ENCODE measurements at regions not wholly inside any gene's neighbourhood (a gene's known extent, or its start where the extent isn't known, plus 50 kb on each side); places are given as distances from the start of the nearest gene placed in this dataset.

- no peak for DNase-seq (ENCODE audit: low read depth)
Observed at GRCh38 chr3:116639641-116640040, 69.9 kb upstream of the TUSC7 start.

DNA sequence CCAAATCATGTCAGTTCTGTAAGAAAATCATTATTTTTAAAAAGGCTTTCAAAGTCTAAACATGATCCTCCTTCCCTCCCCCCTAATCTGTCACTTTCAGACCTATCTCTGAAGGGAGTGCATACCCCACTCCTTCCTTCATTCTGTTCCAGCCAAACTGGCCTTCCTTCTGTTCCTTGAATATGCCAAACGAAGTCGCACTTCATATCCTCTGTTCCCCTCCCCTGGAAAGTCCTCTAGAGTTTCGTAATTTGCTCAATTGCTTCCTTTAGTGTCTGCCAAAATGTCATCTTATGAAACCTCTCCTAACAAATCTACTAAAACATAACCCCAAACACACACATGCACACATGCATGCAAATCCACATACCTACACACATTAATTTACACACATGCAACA, 69.5 kb upstream of the TUSC7 start:
- DNase-seq (ENCODE audit: low read depth), result no peak

DNA sequence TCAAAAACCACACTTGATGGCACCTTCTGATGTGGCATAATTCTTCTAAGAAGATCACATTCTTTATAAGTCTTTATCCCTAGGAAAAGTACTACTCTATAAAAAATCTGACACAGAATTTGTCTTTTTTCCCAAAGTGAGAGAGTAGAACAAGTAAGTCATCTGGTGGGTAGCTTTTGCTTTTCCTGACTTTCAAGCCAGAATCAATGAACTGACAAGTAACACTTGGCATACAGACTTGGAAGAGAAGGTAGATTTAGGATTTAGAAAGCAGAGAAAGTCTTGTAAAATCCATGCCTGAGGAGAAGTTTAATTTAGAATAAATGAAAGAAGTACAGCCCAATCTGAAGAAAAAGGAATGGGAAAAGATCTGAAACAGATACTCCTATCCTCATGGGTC, 66.6 kb upstream of the TUSC7 start:
- no peak for DNase-seq (ENCODE audit: low read depth)

- DNase-seq (ENCODE audit: low read depth), result no peak
Observed at GRCh38 chr3:116647996-116648395, 61.6 kb upstream of the TUSC7 start.

Data from LHCN-M2 (cell line).